LoVo (cell line): ENCODE measurements at regions not wholly inside any gene's neighbourhood (a gene's known extent, or its start where the extent isn't known, plus 50 kb on each side); places are given as distances from the start of the nearest gene placed in this dataset.
"Not testable (repeated sequence)": the region's sequence is repeated elsewhere in the genome, so short reads cannot be mapped to it uniquely, and the experiment has no call there.

ENCODE experiments used
- DNase-seq: peaks from one replicate; pipeline ENCODE4 v3.0.0-alpha.2; 2016; ENCODE audit warnings: low spot score

DNA sequence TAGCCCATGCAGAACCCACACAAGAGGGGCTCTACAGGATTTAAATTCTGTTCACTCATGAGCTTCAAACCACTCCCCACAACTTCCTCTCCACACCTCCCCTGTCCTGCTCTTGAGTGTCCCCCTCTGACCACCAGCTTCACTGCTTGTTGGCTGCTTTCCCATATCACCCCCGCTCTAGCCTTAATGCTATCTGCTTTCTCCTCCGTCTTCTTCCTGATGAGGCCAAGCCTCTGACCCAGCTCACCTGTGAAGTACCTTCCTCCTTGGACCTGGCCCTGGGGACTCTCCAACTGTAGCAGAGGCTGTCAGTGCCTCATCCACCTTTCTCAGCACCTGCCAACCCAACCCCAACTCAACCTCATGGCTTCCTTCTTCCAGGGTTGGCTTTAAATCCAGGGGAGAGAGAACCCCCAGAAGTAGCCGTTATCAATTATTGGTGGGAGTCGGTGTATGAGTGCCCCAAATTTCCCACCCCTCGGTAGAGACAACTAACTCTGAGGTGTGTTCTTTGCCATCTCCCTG is 174.8 kb downstream of the MINAR1 start:
- DNase-seq, result no peak

DNA sequence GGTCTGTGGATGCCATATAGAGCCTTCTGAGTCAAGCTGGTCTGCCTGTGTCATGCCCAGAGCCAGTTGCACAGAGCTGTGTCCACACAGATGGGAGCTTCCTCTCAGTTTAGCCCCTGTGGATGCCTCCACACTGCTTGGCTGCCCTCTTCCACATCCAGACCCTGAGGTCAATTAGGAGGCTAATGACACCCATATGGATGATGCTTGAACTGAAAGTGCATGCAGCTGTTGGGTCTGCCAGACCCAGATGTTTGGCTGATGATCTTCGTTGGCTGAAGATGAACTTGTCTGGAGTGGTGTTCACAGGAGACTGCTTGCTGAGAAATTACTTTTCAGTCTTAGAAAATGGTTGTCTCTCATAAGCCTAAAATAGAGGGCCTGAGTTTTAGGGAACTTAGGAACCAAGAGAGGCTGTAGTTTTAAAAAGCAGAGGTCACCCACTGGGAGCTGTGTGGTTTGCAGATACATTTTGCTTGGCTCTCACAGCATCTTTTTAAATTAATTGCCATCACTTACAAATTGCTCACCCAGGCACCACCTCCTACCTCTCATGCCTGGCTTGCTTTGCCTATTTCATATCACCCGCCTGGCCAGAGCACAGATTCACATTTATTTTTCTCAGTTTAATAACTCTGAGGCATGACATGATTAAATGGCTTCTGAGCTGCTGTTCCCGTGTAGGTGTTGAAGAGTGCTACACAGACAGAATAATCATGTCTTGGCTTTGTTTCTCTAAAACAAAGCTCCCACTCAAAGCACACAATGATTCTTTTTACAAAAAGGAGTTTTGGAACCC is 176.1 kb downstream of the MINAR1 start:
- no peak for DNase-seq

DNA sequence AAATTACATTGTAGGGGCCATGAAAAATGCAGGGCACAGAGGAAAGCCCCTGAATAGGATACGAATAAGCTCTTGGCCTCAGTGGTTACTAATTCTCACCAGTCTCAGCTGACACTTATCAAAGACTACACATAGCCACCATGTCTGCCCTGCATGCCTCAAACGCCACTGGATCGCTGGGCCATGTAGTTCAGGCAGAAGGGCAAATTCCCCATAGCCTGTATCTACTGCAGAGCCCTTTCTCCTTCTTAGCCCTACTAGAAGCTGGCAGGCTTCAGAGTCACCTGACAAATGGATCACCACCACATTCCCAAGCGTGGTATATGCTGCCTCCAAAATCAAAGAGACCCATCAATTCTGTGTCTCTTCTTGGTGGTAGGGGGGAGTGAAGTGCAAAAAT is 177.4 kb downstream of the MINAR1 start:
- no peak for DNase-seq

DNA sequence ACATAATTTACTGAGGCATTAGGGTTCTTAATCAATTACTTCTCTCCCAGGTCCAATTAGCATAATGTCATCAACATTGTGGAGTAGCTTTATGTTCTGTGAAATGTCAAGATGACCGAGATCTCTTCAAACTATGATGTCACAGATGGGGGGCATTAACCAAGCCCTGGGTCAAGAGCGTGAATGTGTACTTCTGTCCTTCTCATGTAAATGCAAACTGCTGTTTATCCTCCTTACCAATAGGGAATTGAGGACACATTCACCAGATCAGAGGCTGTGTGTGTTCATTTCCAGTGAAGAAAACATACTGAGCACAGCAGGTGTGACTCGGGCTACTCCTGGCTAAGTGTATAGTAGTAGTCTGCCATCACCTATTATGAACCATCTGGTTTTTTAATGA is 177.9 kb downstream of the MINAR1 start:
- no peak for DNase-seq

DNA sequence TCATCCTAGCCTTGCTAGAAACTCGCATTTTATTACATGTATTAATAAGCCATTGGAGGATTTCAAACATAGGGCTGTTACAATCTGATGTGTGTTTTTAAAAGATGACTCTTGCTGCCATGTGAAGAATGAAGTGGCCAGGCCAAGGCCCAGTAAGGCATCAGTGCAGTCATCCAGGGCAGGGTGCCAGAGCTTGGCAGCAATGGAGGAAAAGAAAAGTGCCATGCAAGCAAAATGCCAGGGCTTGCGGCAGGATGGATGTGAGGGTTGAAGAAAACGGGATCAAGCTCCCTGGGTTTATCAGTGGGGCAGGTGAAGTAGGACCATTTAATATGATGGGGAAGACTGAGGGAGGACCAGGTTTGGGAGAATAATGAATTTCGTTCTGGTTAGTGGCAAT is 183.6 kb downstream of the MINAR1 start:
- no peak for DNase-seq

DNA sequence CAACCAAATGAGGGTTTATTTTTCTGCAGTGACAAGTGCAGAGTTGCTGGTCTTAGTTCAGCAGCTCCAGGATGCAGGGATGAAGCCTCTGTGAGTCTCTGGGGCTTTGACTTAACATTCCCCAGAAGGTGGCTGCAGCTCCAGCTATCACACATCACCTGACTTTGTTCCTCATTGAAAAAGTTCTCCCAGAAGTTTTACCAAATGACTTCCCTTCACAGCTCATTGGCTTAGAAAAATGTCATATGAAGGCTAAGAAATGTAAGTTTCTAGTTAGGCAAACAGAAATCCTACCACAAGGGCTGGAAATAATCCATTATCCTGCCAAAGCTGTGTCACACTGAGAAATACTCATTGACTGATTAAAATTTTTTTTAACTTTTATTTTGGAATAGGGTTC is 184.9 kb downstream of the MINAR1 start:
- DNase-seq, result no peak

DNA sequence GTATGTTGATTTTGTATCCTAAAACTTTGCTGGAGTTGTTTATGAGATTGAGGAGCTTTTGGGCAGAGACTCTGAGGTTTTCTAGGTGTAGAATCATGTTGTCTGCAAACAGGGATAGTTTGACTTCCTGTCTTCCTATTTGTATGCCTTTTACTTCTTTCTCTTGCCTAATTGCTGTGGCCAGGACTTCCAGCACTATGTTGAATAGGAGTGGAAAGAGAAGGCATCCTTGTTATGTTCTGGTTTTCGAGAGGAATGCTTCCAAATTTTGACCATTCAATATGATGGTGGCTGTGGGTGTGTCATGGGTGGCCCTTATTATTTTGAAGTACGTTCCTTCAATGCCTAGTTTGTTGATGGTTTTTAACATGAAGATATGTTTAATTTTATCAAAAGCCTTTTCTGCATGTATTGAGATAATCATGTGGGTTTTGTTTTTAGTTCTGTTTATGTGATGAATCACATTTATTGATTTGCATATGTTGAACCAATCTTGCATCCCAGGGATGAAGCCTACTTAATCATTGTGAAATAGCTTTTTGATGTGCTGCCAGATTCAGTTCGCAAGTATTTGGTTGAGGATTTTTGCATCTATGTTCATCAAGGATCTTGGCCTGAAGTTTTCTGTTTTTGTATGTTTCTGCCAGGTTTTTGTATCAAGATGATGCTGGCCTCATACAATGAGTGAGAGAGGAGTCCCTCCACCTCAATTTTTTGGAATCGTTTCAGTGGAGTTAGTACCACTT is 188.1 kb downstream of the MINAR1 start:
- no peak for DNase-seq

DNA sequence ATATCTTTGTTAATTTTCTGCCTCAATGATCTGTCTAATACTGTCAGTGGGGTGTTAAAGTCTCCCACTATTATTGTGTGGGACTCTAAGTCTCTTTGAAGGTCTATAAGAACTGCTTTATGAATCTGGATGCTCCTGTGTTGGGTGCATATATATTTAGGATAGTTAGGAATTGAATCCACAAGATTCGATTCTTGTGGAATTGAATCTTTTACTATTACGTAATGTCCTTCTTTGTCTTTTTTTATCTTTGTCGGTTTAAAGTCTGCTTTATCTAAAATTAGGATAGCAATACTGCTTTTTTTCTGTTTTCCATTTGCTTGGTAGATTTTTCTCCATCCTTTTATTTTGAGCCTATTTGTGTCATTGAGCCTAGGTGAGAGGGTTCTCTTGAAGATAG is 189.7 kb downstream of the MINAR1 start:
- DNase-seq, result not testable (repeated sequence)

DNA sequence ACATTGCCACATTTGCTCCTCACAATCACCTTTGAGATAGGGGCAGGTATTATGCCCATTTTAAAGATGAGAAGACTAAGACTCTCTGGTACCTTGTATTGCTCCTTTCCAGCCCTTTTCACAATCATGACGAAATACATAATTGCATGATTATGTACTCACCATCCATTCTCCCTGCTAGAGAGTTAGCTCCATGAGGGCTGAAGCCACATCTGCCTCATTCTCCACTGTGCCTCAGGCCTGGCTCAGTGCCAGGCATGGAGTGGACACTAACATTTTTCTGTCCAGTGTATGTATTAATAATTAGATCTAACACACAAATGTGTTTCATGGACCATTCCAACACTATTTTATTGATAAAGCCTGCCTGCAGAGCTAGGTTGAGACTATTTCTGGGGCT is 191.4 kb downstream of the MINAR1 start:
- no peak for DNase-seq

DNA sequence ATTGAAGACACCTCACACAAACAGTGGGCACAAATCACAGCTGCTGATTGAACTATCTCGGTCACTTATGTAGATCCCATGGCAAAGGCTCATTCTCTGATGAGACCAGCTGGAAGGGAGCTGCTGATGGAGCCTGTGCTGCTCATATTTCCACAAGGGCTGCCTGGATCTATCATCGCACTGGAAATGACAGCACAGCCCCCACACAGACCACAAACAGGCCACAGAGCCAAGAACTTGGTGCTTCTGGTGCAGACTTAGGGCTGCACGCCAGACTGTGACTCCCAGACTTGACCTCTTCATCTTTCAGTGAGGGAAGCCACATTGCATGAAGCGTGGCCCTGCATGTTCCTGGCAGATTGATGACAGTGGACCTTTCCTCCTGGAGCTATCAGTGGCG is 197.6 kb downstream of the MINAR1 start:
- DNase-seq, result no peak

DNA sequence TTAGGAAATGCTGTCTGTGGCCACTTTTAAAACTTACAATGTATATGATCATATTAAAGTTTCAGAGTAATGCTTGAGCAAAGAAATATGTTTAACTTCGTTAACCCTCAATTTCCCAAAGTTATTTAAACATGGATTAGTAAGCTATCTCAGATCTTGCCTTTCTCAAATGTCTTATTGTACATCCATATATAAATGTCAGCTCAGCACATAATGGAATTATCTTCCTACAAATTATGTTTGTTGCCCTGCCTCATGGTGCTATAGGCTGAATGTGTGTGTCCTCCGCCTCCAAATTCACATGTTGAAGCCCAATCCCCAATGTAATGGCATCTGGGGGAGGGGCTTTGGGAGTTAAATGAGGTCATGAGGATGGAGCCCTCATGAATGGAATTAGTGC is 200.3 kb downstream of the MINAR1 start:
- no peak for DNase-seq

DNA sequence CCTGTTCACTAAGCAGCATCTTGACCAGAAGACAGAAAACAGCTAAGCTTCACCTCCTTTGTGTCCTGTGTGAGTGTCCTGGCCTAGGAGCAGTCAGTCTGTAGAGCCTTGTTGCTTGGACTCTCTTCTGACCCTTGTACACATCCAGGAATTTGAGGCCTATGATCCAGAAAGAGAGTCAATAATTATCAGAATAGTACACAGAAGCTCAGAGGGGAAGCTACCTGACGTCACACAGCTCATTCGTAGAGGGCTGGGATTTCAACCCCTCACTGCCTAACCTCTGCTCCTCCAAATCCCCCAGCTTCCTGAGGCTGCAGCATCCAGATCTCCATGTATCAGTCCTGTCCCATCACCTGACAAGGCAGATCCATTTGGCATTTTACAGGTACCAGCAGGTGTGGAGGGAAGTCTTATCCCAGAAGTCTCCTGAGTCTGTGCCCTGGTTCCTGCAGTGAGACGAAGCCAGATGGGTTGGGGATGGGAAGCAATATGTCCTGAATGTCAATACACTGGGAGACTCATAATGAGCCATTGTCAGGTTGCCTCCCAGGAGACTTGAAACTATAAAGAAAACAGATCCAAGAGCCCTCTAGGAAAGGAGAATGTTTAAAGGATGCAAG is 203.1 kb downstream of the MINAR1 start:
- DNase-seq, result no peak

DNA sequence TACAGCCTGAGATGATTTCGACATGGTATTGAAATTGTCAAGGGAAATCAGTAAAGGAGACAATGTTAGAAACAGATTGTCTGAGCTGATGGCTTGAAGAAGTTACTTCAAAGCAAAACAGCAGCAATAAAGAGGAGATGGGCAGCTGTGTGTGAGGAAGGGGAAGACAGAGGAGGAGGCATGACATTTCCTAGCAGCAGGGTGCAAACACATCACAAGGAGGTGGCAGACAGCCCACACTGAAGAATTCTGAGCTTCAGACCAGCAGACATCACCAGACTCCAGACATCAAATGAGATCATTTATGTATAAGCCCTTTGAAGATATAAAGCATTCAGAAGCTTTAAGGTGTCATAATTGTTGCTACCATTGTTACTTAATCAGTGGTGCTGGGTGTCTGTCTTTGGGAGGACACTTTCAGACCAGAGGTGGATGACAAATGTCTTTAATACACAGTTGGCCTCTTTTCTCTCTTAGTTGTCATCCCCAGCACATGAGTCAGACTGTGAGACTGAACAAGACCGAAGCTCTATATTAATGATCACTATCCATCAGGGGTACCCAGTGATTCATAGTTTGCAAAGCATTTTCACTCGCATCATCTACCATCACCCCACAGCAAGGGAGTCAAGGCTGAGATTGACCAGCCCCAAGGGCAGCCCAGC is 203.9 kb downstream of the MINAR1 start:
- DNase-seq, result no peak

DNA sequence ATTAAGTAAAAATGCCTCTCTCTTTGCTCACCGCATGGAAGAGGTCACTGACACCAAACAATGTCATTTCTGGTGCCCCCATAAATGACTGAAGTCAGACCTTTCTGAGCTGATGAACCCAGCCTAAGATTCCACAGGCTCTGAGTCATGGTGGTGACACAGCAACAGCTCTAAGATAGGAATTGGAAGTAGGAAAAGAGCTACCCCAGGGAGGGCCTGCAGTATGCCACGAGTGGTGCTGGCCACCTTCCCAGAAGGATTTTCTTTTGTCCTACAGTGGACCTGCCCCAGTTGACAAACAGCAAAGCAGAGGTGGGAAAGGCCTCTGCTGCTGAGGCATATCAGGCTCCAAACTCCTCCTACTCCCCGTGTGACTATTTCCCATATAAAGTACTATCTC is 208.1 kb downstream of the MINAR1 start:
- peak; percentile 79 for DNase-seq

DNA sequence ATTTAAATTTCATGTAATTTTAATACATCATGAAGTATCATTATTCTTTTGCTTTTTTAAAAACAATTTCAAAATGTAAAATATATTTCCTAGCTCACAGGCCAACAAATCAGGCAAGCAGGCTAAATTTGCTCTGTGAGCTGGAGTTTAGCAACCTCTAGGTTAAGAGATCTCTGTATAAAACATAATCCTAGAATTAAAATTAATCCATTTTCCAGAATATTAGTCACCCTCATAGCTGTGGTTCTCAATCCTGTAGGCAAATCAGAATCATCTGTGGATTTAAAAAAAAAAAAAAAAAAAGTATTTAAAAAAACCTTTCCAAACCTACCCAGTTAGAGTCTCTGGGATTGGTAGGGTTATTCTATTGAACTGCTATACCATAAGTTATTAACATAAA is 209.7 kb downstream of the MINAR1 start:
- DNase-seq, result no peak

DNA sequence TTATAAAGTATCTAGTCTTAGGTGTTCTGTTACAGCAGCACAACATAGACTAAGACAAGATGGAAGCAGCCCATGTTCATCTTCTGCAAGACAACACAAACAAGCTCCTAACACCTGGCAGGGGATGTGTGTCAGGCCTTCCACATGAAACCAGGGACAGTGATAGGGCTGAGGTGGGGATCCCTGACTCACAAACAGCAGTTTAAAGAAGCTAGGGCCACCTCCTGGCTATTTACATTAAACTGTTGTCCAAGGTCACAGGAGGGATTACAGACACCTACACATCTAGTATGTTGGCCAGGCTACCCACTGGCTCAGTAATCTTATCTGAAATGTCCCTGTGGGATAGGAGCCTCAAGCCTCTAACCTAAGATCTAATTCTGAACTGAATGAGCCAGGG is 211.3 kb downstream of the MINAR1 start:
- no peak for DNase-seq

DNA sequence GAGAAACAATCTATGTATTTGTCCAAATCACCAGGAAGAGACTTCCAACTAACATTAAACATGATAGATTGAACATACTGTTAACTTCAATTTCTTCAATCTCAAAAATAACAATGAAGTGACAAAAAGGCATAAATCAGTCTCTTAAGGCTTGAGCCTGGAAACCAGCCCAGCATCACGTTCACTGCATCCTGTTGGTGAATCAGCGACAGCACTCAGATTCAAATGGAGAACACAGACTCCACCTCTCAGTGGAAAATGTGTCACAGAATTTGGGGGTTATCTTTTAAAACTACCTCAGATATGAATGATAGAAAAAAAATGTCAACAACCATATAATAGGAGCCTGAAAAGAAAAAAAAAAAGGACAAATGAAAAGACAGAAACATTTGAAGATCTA is 212.0 kb downstream of the MINAR1 start:
- DNase-seq, result no peak

DNA sequence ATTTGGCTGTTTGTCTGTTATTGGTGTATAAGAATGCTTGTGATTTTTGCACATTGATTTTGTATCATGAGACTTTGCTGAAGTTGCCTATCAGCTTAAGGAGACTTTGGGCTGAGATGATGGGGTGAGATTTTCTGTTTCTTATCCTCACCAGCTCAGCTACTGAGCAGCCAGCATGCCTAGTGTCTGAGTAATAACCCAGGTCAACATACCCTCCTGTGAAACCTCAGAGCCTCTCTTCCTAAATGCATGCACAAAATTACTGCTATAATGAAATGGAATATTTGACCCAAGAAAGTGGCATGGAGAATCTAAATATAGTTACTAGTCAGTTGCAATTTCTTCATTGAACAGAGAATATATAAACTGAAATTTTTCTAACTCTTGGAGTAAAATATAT is 220.8 kb downstream of the MINAR1 start:
- DNase-seq, result not testable (repeated sequence)

DNA sequence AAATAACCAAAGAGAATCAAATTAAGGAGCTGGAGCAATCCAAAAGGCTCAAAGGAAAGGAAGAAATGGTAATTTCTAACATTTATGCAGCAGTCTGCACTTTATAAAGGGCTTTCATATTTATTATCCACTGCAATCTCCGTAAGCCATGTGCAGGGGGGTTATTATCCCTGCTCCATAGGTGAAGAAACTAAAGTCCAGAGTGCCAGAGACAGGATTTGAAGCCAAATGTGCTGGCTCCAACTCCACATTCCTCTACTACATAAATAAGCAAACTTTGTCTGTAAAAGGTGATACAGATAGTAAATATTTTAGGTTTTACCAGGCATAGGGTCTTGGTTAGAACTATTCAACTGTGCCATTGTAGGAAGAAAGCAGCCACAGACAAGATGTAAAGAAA is 221.4 kb downstream of the MINAR1 start:
- no peak for DNase-seq

DNA sequence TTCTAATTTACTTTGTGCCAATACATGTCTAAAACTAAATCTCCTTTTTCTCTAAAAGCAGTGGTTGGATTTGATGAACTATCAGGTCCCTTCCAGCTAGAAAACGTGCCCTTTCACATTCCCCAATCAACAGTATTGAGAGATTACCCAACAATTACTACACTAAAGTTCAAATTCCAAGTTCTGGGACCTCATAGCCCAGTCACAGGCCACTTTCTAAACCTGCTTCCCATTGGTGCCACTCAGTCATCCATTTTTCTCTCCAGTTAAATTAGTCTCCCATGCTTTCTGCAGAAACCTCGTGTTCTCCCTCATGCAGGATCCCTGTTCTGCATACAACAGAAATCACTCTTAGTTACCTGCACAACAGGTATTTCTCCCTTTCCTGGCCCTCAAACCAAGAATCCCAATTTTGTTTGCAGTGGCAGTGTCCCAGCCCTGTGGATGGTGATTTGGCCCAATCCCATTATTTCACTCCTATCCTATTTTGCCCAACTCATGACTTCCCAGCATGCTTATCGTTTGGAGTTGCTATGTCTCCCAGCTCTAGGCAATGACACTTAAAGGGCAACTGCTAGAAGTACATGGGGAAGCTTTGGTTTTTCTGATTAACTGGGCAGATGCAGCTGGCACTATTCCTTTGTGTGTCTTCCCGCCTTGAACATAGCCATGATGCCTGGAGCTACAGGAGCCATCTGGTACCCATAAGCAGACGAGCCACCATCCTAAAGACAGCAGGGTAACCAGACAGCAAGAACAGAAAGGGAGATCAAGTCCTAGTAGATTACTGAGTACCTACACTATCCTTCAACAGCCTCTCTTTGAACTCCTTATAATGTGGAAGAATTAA is 224.2 kb downstream of the MINAR1 start:
- DNase-seq, result no peak

DNA sequence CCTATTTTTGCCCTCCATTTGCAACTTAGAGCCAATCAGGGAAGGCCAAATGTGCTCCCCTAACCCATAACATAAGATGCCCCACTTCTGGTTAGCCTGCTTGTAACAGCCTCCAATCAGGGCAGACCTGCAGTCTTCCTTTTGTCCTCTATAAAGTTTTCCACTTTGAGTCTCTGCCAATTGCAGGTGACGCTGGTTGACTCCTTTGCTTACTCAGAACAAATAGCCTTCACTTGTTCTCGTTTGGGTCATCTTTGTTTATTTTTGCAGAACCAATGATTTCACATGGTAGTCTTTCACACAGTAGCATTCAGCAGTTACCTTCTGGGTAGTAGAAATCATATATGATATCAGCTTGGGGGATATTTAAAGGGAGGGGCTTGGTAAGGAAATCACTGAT is 225.6 kb downstream of the MINAR1 start:
- no peak for DNase-seq

DNA sequence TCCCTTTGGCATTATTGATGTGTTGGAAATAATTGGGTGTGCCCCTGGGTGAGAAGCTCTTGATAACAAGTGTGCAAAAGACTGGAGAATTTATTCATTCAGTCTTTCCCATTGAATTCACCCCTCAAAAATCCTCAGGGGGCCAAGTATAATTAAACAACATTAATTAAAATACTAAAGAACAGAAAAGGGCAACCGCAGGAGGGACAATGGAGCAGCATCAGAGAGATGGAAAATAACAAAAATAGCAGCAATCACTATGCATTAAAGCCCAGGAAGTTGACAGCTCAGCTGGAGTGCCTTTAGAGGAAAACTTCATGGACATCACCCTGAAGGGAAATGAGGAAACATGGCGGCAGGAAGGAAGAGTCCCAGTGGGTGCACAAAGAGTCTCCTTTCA is 227.6 kb downstream of the MINAR1 start:
- no peak for DNase-seq
